ENCODE measurements at regions not wholly inside any gene's neighbourhood (a gene's known extent, or its start where the extent isn't known, plus 50 kb on each side); places are given as distances from the start of the nearest gene placed in this dataset.
A peak's percentile ranks its signal among the peaks of the same experiment; 100 is the strongest.

- no peak overlapping the region for H3K4me3 ChIP-seq (ENCODE audit: low read length)
- H3K27ac ChIP-seq (ENCODE audit: low read depth, low read length), result no peak overlapping the region
- H3K9ac ChIP-seq (ENCODE audit: low read depth, low read length), result no peak overlapping the region
- H3K36me3 ChIP-seq (ENCODE audit: insufficient read depth, low read length), result no peaks in the 10 kb centered on the region
- no peaks in the 10 kb centered on the region for H3K4me1 ChIP-seq (ENCODE audit: insufficient read depth, low read length)
- whole genome bisulfite sequencing, result 88% methylated on average over 6 of the region's 6 CpGs
- no peaks in the 10 kb centered on the region for H3K9me3 ChIP-seq (ENCODE audit: insufficient read depth, low read depth, low read length)
- H3K27me3 ChIP-seq (ENCODE audit: insufficient read depth, low read length), result no peaks in the 10 kb centered on the region
These were observed 94.9 kb upstream of the GATA6 start for GRCh38 chr18:22074282-22075070.

- Histone ChIP-seq H3K9ac (ENCODE audit: low read depth, low read length) (no peak overlapping the region), H3K9me3 (ENCODE audit: insufficient read depth, low read depth, low read length) (no peaks in the 10 kb centered on the region), H3K4me1 (ENCODE audit: insufficient read depth, low read length) (no peaks in the 10 kb centered on the region), H3K4me3 (ENCODE audit: low read length) (no peak overlapping the region), H3K27me3 (ENCODE audit: insufficient read depth, low read length) (no peaks in the 10 kb centered on the region), H3K27ac (ENCODE audit: low read depth, low read length) (peak overlapping the region; percentile 19; the same call in 1 of the 2 replicates), H3K36me3 (ENCODE audit: insufficient read depth, low read length) (no peaks in the 10 kb centered on the region)
- 58% methylated on average over 3 of the region's 3 CpGs for WGBS
These were observed 89.4 kb upstream of the GATA6 start for GRCh38 chr18:22080035-22080434.

- no peak overlapping the region for H3K9ac ChIP-seq (ENCODE audit: low read depth, low read length)
- no peak overlapping the region for H3K4me3 ChIP-seq (ENCODE audit: low read length)
- no peaks in the 10 kb centered on the region for H3K27me3 ChIP-seq (ENCODE audit: insufficient read depth, low read length)
- no peak overlapping the region for H3K27ac ChIP-seq (ENCODE audit: low read depth, low read length)
- no peaks in the 10 kb centered on the region for H3K9me3 ChIP-seq (ENCODE audit: insufficient read depth, low read depth, low read length)
- WGBS, result 97% methylated on average over 14 of the region's 14 CpGs
- no peaks in the 10 kb centered on the region for H3K4me1 ChIP-seq (ENCODE audit: insufficient read depth, low read length)
- no peaks in the 10 kb centered on the region for H3K36me3 ChIP-seq (ENCODE audit: insufficient read depth, low read length)
These were observed 87.0 kb upstream of the GATA6 start for GRCh38 chr18:22082408-22082807.

GRCh38 chr18:22084547-22084946 is 84.8 kb upstream of the GATA6 start:
- Histone ChIP-seq H3K4me1 (ENCODE audit: insufficient read depth, low read length) (no peaks in the 10 kb centered on the region), H3K9me3 (ENCODE audit: insufficient read depth, low read depth, low read length) (no peaks in the 10 kb centered on the region), H3K36me3 (ENCODE audit: insufficient read depth, low read length) (no peaks in the 10 kb centered on the region), H3K27me3 (ENCODE audit: insufficient read depth, low read length) (no peaks in the 10 kb centered on the region), H3K9ac (ENCODE audit: low read depth, low read length) (no peak overlapping the region), H3K27ac (ENCODE audit: low read depth, low read length) (no peak overlapping the region), H3K4me3 (ENCODE audit: low read length) (no peak overlapping the region)
- 83% methylated on average over 12 of the region's 13 CpGs for WGBS

GRCh38 chr18:22086973-22087372 is 82.4 kb upstream of the GATA6 start:
- WGBS, result 96% methylated on average over 4 of the region's 4 CpGs
- Histone ChIP-seq H3K9me3 (ENCODE audit: insufficient read depth, low read depth, low read length) (no peaks in the 10 kb centered on the region), H3K36me3 (ENCODE audit: insufficient read depth, low read length) (no peaks in the 10 kb centered on the region), H3K4me1 (ENCODE audit: insufficient read depth, low read length) (no peaks in the 10 kb centered on the region), H3K27ac (ENCODE audit: low read depth, low read length) (no peak overlapping the region), H3K4me3 (ENCODE audit: low read length) (no peak overlapping the region), H3K27me3 (ENCODE audit: insufficient read depth, low read length) (no peaks in the 10 kb centered on the region), H3K9ac (ENCODE audit: low read depth, low read length) (no peak overlapping the region)

GRCh38 chr18:22088029-22088428 is 81.4 kb upstream of the GATA6 start:
- WGBS, result 97% methylated on average over 7 of the region's 7 CpGs
- no peaks in the 10 kb centered on the region for H3K9me3 ChIP-seq (ENCODE audit: insufficient read depth, low read depth, low read length)
- no peak overlapping the region for H3K4me3 ChIP-seq (ENCODE audit: low read length)
- no peaks in the 10 kb centered on the region for H3K36me3 ChIP-seq (ENCODE audit: insufficient read depth, low read length)
- H3K9ac ChIP-seq (ENCODE audit: low read depth, low read length), result no peak overlapping the region
- no peaks in the 10 kb centered on the region for H3K4me1 ChIP-seq (ENCODE audit: insufficient read depth, low read length)
- H3K27ac ChIP-seq (ENCODE audit: low read depth, low read length), result no peak overlapping the region
- H3K27me3 ChIP-seq (ENCODE audit: insufficient read depth, low read length), result no peaks in the 10 kb centered on the region

GRCh38 chr18:22088996-22089640 is 80.3 kb upstream of the GATA6 start:
- Histone ChIP-seq H3K9me3 (ENCODE audit: insufficient read depth, low read depth, low read length) (no peaks in the 10 kb centered on the region), H3K27ac (ENCODE audit: low read depth, low read length) (no peak overlapping the region), H3K4me3 (ENCODE audit: low read length) (no peak overlapping the region), H3K36me3 (ENCODE audit: insufficient read depth, low read length) (no peaks in the 10 kb centered on the region), H3K4me1 (ENCODE audit: insufficient read depth, low read length) (no peaks in the 10 kb centered on the region), H3K9ac (ENCODE audit: low read depth, low read length) (no peak overlapping the region), H3K27me3 (ENCODE audit: insufficient read depth, low read length) (no peaks in the 10 kb centered on the region)
- 95% methylated on average over 12 of the region's 12 CpGs for WGBS

- H3K4me3 ChIP-seq (ENCODE audit: low read length), result no peak overlapping the region
- H3K27me3 ChIP-seq (ENCODE audit: insufficient read depth, low read length), result no peaks in the 10 kb centered on the region
- H3K36me3 ChIP-seq (ENCODE audit: insufficient read depth, low read length), result no peaks in the 10 kb centered on the region
- WGBS, result 100% methylated on average over 1 of the region's 2 CpGs
- H3K9me3 ChIP-seq (ENCODE audit: insufficient read depth, low read depth, low read length), result no peaks in the 10 kb centered on the region
- H3K9ac ChIP-seq (ENCODE audit: low read depth, low read length), result no peak overlapping the region
- H3K27ac ChIP-seq (ENCODE audit: low read depth, low read length), result no peak overlapping the region
- H3K4me1 ChIP-seq (ENCODE audit: insufficient read depth, low read length), result no peaks in the 10 kb centered on the region
These were observed 78.0 kb upstream of the GATA6 start for GRCh38 chr18:22091341-22091740.

GRCh38 chr18:22093731-22094357 is 75.5 kb upstream of the GATA6 start:
- Histone ChIP-seq H3K9me3 (ENCODE audit: insufficient read depth, low read depth, low read length) (no peaks in the 10 kb centered on the region), H3K9ac (ENCODE audit: low read depth, low read length) (no peak overlapping the region), H3K4me1 (ENCODE audit: insufficient read depth, low read length) (no peaks in the 10 kb centered on the region), H3K4me3 (ENCODE audit: low read length) (no peak overlapping the region), H3K36me3 (ENCODE audit: insufficient read depth, low read length) (no peaks in the 10 kb centered on the region), H3K27me3 (ENCODE audit: insufficient read depth, low read length) (no peaks in the 10 kb centered on the region), H3K27ac (ENCODE audit: low read depth, low read length) (no peak overlapping the region)
- WGBS, result 87% methylated on average over 12 of the region's 12 CpGs

- no peaks in the 10 kb centered on the region for H3K27me3 ChIP-seq (ENCODE audit: insufficient read depth, low read length)
- H3K36me3 ChIP-seq (ENCODE audit: insufficient read depth, low read length), result no peaks in the 10 kb centered on the region
- H3K4me1 ChIP-seq (ENCODE audit: insufficient read depth, low read length), result no peaks in the 10 kb centered on the region
- no peak overlapping the region for H3K4me3 ChIP-seq (ENCODE audit: low read length)
- WGBS, result 72% methylated on average over 4 of the region's 4 CpGs
- H3K9me3 ChIP-seq (ENCODE audit: insufficient read depth, low read depth, low read length), result no peaks in the 10 kb centered on the region
- H3K9ac ChIP-seq (ENCODE audit: low read depth, low read length), result no peak overlapping the region
- H3K27ac ChIP-seq (ENCODE audit: low read depth, low read length), result no peak overlapping the region
These were observed 75.0 kb upstream of the GATA6 start for GRCh38 chr18:22094358-22094734.

- H3K27me3 ChIP-seq (ENCODE audit: insufficient read depth, low read length), result peaks cover 4% of the 10 kb centered on the region; the same call in 1 of the 2 replicates
- H3K4me1 ChIP-seq (ENCODE audit: insufficient read depth, low read length), result peaks cover 7% of the 10 kb centered on the region; the same call in 1 of the 2 replicates
- WGBS, result 88% methylated on average over 2 of the region's 3 CpGs
- no peak overlapping the region for H3K27ac ChIP-seq (ENCODE audit: low read depth, low read length)
- no peak overlapping the region for H3K4me3 ChIP-seq (ENCODE audit: low read length)
- H3K9ac ChIP-seq (ENCODE audit: low read depth, low read length), result no peak overlapping the region
- H3K36me3 ChIP-seq (ENCODE audit: insufficient read depth, low read length), result no peaks in the 10 kb centered on the region
- no peaks in the 10 kb centered on the region for H3K9me3 ChIP-seq (ENCODE audit: insufficient read depth, low read depth, low read length)
These were observed 70.8 kb upstream of the GATA6 start for GRCh38 chr18:22098563-22098989.

Measured in HUES64 (cell line).